HL-60 (cell line): ENCODE measurements at regions not wholly inside any gene's neighbourhood (a gene's known extent, or its start where the extent isn't known, plus 50 kb on each side); places are given as distances from the start of the nearest gene placed in this dataset.
"Not testable (repeated sequence)": the region's sequence is repeated elsewhere in the genome, so short reads cannot be mapped to it uniquely, and the experiment has no call there.

Experiments used
- DNase-seq, 2 experiments: peaks; one replicate each; pipeline ENCODE4 v3.0.0-alpha.2; 2010 to 2020; ENCODE audit warnings: low read depth in 1 of 2, low spot score in 1 of 2
- H3K27ac ChIP-seq: fragments of 250-450 bp; sonication (Bioruptor Pico); replicated peaks from 2 replicates; pipeline ENCODE4 v1.5.1; 2020; ENCODE audit warnings: mild to moderate bottlenecking, moderate library complexity
- H3K27me3 ChIP-seq: fragments of 250-450 bp; sonication (Bioruptor Pico); 2 replicates; pipeline ENCODE4 v1.5.1; 2021; ENCODE audit warnings: mild to moderate bottlenecking, moderate library complexity; ENCODE audit not compliant: insufficient read depth, poor library complexity, severe bottlenecking
- H3K4me3 ChIP-seq: replicated peaks from 2 replicates; pipeline ENCODE4 v1.5.1; 2011; ENCODE audit warnings: mild to moderate bottlenecking, control low read depth, low read length; ENCODE audit not compliant: insufficient read depth
- GABPA ChIP-seq: IDR thresholded peaks from 2 replicates; pipeline ENCODE4 v1.6.1; 2012; ENCODE audit warnings: low read depth
- POLR2AphosphoS5 ChIP-seq: IDR thresholded peaks from 2 replicates; pipeline ENCODE4 v1.6.1; 2012; ENCODE audit warnings: low read depth
- SPI1 ChIP-seq: IDR thresholded peaks from 2 replicates; pipeline ENCODE4 v1.6.1; 2012; ENCODE audit warnings: low read depth, mild to moderate bottlenecking, borderline replicate concordance
- TF ChIP-seq, protein P1 (sequence below): IDR thresholded peaks from 2 replicates; pipeline ENCODE4 v1.6.1; 2012; ENCODE audit warnings: low read depth; ENCODE audit not compliant: insufficient replicate concordance
- TF ChIP-seq, protein P2 (sequence below): IDR thresholded peaks from one replicate; pipeline ENCODE4 v1.5.1; 2011; ENCODE audit warnings: low read length, control low read depth, inconsistent platforms; ENCODE audit not compliant: insufficient read depth

- TF ChIP-seq POLR2AphosphoS5: no peak
- TF ChIP-seq GABPA: no peak
- TF ChIP-seq, protein P1, sequence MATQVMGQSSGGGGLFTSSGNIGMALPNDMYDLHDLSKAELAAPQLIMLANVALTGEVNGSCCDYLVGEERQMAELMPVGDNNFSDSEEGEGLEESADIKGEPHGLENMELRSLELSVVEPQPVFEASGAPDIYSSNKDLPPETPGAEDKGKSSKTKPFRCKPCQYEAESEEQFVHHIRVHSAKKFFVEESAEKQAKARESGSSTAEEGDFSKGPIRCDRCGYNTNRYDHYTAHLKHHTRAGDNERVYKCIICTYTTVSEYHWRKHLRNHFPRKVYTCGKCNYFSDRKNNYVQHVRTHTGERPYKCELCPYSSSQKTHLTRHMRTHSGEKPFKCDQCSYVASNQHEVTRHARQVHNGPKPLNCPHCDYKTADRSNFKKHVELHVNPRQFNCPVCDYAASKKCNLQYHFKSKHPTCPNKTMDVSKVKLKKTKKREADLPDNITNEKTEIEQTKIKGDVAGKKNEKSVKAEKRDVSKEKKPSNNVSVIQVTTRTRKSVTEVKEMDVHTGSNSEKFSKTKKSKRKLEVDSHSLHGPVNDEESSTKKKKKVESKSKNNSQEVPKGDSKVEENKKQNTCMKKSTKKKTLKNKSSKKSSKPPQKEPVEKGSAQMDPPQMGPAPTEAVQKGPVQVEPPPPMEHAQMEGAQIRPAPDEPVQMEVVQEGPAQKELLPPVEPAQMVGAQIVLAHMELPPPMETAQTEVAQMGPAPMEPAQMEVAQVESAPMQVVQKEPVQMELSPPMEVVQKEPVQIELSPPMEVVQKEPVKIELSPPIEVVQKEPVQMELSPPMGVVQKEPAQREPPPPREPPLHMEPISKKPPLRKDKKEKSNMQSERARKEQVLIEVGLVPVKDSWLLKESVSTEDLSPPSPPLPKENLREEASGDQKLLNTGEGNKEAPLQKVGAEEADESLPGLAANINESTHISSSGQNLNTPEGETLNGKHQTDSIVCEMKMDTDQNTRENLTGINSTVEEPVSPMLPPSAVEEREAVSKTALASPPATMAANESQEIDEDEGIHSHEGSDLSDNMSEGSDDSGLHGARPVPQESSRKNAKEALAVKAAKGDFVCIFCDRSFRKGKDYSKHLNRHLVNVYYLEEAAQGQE: no peak
- no peak for TF ChIP-seq SPI1
- TF ChIP-seq, protein P2, sequence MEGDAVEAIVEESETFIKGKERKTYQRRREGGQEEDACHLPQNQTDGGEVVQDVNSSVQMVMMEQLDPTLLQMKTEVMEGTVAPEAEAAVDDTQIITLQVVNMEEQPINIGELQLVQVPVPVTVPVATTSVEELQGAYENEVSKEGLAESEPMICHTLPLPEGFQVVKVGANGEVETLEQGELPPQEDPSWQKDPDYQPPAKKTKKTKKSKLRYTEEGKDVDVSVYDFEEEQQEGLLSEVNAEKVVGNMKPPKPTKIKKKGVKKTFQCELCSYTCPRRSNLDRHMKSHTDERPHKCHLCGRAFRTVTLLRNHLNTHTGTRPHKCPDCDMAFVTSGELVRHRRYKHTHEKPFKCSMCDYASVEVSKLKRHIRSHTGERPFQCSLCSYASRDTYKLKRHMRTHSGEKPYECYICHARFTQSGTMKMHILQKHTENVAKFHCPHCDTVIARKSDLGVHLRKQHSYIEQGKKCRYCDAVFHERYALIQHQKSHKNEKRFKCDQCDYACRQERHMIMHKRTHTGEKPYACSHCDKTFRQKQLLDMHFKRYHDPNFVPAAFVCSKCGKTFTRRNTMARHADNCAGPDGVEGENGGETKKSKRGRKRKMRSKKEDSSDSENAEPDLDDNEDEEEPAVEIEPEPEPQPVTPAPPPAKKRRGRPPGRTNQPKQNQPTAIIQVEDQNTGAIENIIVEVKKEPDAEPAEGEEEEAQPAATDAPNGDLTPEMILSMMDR: no peak
- no peak for DNase-seq
Measured at GRCh38 chr3:15875016-15875689, 77.4 kb upstream of the ANKRD28 start.

GRCh38 chr3:15876669-15877068 is 78.9 kb upstream of the ANKRD28 start:
- TF ChIP-seq SPI1: no peak; the same call in 1 of the 2 replicates
- TF ChIP-seq, protein P1: no peak
- TF ChIP-seq GABPA: no peak
- TF ChIP-seq, protein P2: no peak
- TF ChIP-seq POLR2AphosphoS5: no peak
- Histone ChIP-seq H3K4me3 (no peak overlapping the region), H3K27ac (no peak overlapping the region), H3K27me3 (no peaks in the 10 kb centered on the region)
- DNase-seq: peak in 1 of 2 experiments; percentile 15

More at GRCh38 chr3:15875016-15875689, 77.4 kb upstream of the ANKRD28 start:
- no peak overlapping the region for H3K4me3 ChIP-seq
- no peak overlapping the region for H3K27ac ChIP-seq
- no peaks in the 10 kb centered on the region for H3K27me3 ChIP-seq

DNA sequence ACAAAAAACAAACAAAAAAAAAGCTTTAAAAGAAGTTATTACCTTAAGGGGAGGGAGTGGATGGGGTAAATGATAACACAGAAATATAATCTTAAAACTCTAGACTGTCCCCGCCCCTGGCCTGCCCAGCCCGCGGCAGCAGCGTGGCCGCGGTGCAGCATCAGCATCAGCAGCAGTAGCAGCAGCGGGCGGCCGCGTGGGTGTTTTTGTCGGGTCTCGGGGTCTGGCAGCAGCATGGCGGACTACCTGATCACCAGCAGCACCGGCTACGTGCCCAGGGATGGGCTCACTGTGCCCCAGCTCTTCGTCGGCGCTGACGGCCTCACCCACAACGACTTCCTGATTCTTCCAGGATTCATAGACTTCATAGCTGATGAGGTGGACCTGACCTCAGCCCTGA is 80.0 kb upstream of the ANKRD28 start:
- H3K27me3 ChIP-seq: no peaks in the 10 kb centered on the region
- TF ChIP-seq, protein P1: no peak
- TF ChIP-seq, protein P2: no peak
- TF ChIP-seq POLR2AphosphoS5 (no peak), SPI1 (no peak), GABPA (no peak)
- no peak overlapping the region for H3K4me3 ChIP-seq
- no peak for DNase-seq
- no peak overlapping the region for H3K27ac ChIP-seq

DNA sequence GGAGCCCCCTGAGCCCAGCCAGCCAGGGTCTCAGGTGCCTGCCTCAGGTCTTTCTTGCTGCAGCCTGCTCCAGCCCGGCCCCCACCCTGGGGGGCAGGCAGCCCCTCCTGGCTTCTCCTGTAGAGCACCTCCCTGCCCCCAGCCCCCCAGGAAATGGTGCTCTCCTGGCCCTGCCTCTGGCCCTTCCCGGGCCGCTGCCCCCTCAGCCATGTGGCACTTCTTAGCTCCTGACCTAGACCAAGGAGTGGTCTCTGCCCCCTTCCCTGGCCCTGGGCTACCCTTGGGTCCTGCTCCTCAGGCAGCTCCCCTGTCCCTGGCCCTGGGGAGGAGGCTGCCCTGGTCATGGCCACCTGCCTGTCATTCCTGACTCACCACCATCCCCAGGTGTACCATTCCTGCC is 82.0 kb upstream of the ANKRD28 start:
- H3K4me3 ChIP-seq, DNase-seq, H3K27me3 ChIP-seq, H3K27ac ChIP-seq: not testable (repeated sequence)
